ENCODE measurements at regions not wholly inside any gene's neighbourhood (a gene's known extent, or its start where the extent isn't known, plus 50 kb on each side); places are given as distances from the start of the nearest gene placed in this dataset.
A peak's percentile ranks its signal among the peaks of the same experiment; 100 is the strongest.
"Not testable (repeated sequence)": the region's sequence is repeated elsewhere in the genome, so short reads cannot be mapped to it uniquely, and the experiment has no call there.

GRCh38 chr11:91481875-91482274 is 742.7 kb upstream of the FAT3 start:
- intact Hi-C loops (cut with DNase I); DNase-seq: not testable (repeated sequence)

- no peak for DNase-seq
- intact Hi-C loops (cut with DNase I): no loop called here
These were observed 754.0 kb upstream of the FAT3 start for GRCh38 chr11:91470656-91471055.

GRCh38 chr11:91459840-91460239 is 764.8 kb upstream of the FAT3 start:
- intact Hi-C loops (cut with DNase I): no loop called here
- no peak for DNase-seq

- DNase-seq: no peak
- intact Hi-C loops (cut with DNase I): no loop called here
These were observed 778.4 kb upstream of the FAT3 start for GRCh38 chr11:91446267-91446666.

GRCh38 chr11:91435694-91436395 is 788.8 kb upstream of the FAT3 start:
- intact Hi-C loops (cut with DNase I): no loop called here
- DNase-seq: peak in 1 of 42 donors; percentile 12

GRCh38 chr11:91433284-91434010 is 791.2 kb upstream of the FAT3 start:
- DNase-seq: no peak
- intact Hi-C loops (cut with DNase I): no loop called here

- intact Hi-C loops (cut with DNase I): no loop called here
- no peak for DNase-seq
These were observed 803.0 kb upstream of the FAT3 start for GRCh38 chr11:91421641-91422040.

- intact Hi-C loops (cut with DNase I): no loop called here
- DNase-seq: no peak
These were observed 816.8 kb upstream of the FAT3 start for GRCh38 chr11:91407842-91408241.

GRCh38 chr11:91406009-91406408 is 818.6 kb upstream of the FAT3 start:
- intact Hi-C loops (cut with DNase I): no loop called here

GRCh38 chr11:91404344-91404743 is 820.3 kb upstream of the FAT3 start:
- intact Hi-C loops (cut with DNase I): no loop called here
- DNase-seq: peak in 2 of 42 donors; percentile 15 to 40

More at GRCh38 chr11:91406009-91406408, 818.6 kb upstream of the FAT3 start:
- DNase-seq: peak in 1 of 42 donors; percentile 7

GRCh38 chr11:91397134-91397468 is 827.5 kb upstream of the FAT3 start:
- DNase-seq: no peak
- intact Hi-C loops (cut with DNase I): no loop called here

GRCh38 chr11:91396236-91397133 is 828.1 kb upstream of the FAT3 start:
- DNase-seq: no peak
- intact Hi-C loops (cut with DNase I): no loop called here

- intact Hi-C loops (cut with DNase I): no loop called here
These were observed 829.7 kb upstream of the FAT3 start for GRCh38 chr11:91394727-91395414.

GRCh38 chr11:91394073-91394726 is 830.4 kb upstream of the FAT3 start:
- intact Hi-C loops (cut with DNase I): no loop called here
- no peak for DNase-seq

More at GRCh38 chr11:91394727-91395414, 829.7 kb upstream of the FAT3 start:
- DNase-seq: no peak

- intact Hi-C loops (cut with DNase I): no loop called here
- DNase-seq: no peak
These were observed 841.7 kb upstream of the FAT3 start for GRCh38 chr11:91382946-91383345.

- no peak for DNase-seq
- intact Hi-C loops (cut with DNase I): no loop called here
These were observed 849.8 kb upstream of the FAT3 start for GRCh38 chr11:91374794-91375193.

GRCh38 chr11:91373497-91373896 is 851.1 kb upstream of the FAT3 start:
- no peak for DNase-seq
- intact Hi-C loops (cut with DNase I): no loop called here

- DNase-seq: no peak
- intact Hi-C loops (cut with DNase I): no loop called here
These were observed 857.8 kb upstream of the FAT3 start for GRCh38 chr11:91366816-91367215.

Measured in head of caudate nucleus (tissue), 42 donors.